WTC11 (cell line): ENCODE measurements at regions not wholly inside any gene's neighbourhood (a gene's known extent, or its start where the extent isn't known, plus 50 kb on each side); places are given as distances from the start of the nearest gene placed in this dataset.

ENCODE experiments used
- JUN ChIP-seq: sonication (generic); formaldehyde crosslinking; IDR thresholded peaks from 2 replicates; pipeline ENCODE4 v1.8.0; 2023; ENCODE audit warnings: mild to moderate bottlenecking, missing genetic modification reagents
- MAX ChIP-seq: sonication (generic); formaldehyde crosslinking; IDR thresholded peaks from 2 replicates; pipeline ENCODE4 v1.8.0; 2022; ENCODE audit warnings: mild to moderate bottlenecking, missing genetic modification reagents
- USF2 ChIP-seq: sonication (generic); formaldehyde crosslinking; IDR thresholded peaks from 2 replicates; pipeline ENCODE4 v1.8.1; 2023; ENCODE audit warnings: mild to moderate bottlenecking, missing genetic modification reagents, moderate library complexity
- ZNF317 ChIP-seq: sonication (generic); formaldehyde crosslinking; IDR thresholded peaks from 2 replicates; pipeline ENCODE4 v1.8.1; 2023; ENCODE audit warnings: low read depth, mild to moderate bottlenecking, moderate library complexity, missing genetic modification reagents, borderline replicate concordance
- TF ChIP-seq, protein P1 (sequence below): fragments of 200-600 bp; IDR thresholded peaks from 2 replicates; pipeline ENCODE4 v1.8.0; 2022; ENCODE audit warnings: antibody characterized with exemption
- TF ChIP-seq, protein P2 (sequence below): sonication (generic); formaldehyde crosslinking; IDR thresholded peaks from 2 replicates; pipeline ENCODE4 v1.8.0; 2022; ENCODE audit warnings: mild to moderate bottlenecking, missing genetic modification reagents
- TF ChIP-seq, protein P3 (sequence below): sonication (generic); formaldehyde crosslinking; IDR thresholded peaks from 2 replicates; pipeline ENCODE4 v1.8.1; 2022; ENCODE audit warnings: mild to moderate bottlenecking, moderate library complexity, missing genetic modification reagents

- TF ChIP-seq JUN (CRISPR knock-in tag): no peak
- no peak for TF ChIP-seq ZNF317 (CRISPR knock-in tag)
- TF ChIP-seq USF2 (CRISPR knock-in tag): no peak
- TF ChIP-seq, protein P1, sequence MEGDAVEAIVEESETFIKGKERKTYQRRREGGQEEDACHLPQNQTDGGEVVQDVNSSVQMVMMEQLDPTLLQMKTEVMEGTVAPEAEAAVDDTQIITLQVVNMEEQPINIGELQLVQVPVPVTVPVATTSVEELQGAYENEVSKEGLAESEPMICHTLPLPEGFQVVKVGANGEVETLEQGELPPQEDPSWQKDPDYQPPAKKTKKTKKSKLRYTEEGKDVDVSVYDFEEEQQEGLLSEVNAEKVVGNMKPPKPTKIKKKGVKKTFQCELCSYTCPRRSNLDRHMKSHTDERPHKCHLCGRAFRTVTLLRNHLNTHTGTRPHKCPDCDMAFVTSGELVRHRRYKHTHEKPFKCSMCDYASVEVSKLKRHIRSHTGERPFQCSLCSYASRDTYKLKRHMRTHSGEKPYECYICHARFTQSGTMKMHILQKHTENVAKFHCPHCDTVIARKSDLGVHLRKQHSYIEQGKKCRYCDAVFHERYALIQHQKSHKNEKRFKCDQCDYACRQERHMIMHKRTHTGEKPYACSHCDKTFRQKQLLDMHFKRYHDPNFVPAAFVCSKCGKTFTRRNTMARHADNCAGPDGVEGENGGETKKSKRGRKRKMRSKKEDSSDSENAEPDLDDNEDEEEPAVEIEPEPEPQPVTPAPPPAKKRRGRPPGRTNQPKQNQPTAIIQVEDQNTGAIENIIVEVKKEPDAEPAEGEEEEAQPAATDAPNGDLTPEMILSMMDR: no peak
- TF ChIP-seq, protein P2, sequence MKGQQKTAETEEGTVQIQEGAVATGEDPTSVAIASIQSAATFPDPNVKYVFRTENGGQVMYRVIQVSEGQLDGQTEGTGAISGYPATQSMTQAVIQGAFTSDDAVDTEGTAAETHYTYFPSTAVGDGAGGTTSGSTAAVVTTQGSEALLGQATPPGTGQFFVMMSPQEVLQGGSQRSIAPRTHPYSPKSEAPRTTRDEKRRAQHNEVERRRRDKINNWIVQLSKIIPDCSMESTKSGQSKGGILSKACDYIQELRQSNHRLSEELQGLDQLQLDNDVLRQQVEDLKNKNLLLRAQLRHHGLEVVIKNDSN (CRISPR knock-in tag): no peak
- no peak for TF ChIP-seq MAX (CRISPR knock-in tag)
- TF ChIP-seq, protein P3, sequence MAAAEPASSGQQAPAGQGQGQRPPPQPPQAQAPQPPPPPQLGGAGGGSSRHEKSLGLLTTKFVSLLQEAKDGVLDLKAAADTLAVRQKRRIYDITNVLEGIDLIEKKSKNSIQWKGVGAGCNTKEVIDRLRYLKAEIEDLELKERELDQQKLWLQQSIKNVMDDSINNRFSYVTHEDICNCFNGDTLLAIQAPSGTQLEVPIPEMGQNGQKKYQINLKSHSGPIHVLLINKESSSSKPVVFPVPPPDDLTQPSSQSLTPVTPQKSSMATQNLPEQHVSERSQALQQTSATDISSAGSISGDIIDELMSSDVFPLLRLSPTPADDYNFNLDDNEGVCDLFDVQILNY (CRISPR knock-in tag): no peak
These were observed 68.9 kb upstream of the SCAF8 start for GRCh38 chr6:154664287-154664686.
